Fibroblast of skin of scalp (primary cell): ENCODE measurements at regions not wholly inside any gene's neighbourhood (a gene's known extent, or its start where the extent isn't known, plus 50 kb on each side); places are given as distances from the start of the nearest gene placed in this dataset.

ENCODE experiments used
- DNase-seq: peaks from one replicate; pipeline ENCODE4 v3.0.0-alpha.2; 2013

DNA sequence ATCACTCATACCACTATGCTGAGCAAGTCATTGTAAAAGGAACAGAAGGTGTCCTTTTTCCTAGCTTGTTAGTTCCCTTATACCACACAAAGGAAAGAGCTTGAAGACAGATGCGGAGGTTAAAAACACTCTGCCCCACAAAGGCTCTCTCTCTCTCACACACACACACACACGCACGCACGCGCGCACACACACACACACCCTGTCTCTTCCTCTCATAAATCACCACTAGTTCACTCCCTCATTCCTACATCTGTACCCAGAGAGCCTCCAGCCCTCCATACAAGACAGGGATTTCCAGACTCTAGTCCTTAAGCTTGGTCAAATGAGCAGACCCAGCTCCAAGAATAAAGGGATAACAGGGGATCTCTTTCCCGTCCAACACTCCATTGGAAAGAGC lies 120.1 kb upstream of the THBS1 start:
- no peak for DNase-seq

DNA sequence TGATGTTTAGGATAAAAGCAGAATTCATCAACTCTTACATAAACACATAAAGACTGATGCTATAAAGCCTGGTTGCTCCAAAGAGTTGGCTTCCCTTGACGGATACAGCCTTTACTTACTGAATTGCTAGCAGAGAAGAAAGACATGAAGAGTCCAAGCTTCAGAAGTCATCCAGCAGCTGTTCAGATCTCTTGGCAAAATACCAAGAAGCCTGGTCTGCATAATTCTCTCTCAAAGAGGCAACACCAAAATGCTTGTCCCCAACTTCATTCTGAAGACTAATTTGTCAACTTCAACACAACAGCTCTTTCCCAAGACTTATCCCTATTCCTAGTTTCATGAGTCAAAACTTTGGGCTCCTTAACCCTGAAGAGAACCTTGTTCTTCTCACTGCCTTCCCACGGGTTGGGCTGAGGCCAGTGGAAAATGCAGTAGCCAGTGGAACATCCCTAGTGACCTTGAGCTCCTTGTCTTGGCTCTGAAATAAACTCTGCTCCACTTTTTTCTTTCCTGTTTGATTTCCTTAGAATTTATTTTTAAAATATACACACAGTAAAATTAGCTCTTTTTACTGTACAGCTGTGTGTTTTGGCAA lies 119.2 kb upstream of the THBS1 start:
- no peak for DNase-seq

DNA sequence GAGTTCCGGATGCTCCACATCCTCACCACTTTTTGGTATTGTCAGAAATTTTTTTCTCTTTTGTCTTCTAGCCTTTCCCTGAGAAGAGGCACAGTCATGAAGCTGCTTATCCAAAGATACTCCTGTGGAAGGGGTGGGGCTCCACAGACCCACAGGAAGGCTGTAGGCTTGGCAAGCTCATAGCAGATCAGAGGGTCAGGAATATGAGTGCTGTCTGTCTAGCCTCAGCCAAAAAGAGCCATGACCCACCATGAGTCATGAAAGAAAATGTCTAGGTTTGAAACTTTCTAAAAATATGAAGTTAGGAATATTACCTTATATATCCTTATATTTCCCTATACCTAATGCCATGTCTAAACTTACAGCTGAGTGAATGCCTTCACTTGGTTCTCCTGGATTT lies 118.2 kb upstream of the THBS1 start:
- peak; percentile 85 for DNase-seq

DNA sequence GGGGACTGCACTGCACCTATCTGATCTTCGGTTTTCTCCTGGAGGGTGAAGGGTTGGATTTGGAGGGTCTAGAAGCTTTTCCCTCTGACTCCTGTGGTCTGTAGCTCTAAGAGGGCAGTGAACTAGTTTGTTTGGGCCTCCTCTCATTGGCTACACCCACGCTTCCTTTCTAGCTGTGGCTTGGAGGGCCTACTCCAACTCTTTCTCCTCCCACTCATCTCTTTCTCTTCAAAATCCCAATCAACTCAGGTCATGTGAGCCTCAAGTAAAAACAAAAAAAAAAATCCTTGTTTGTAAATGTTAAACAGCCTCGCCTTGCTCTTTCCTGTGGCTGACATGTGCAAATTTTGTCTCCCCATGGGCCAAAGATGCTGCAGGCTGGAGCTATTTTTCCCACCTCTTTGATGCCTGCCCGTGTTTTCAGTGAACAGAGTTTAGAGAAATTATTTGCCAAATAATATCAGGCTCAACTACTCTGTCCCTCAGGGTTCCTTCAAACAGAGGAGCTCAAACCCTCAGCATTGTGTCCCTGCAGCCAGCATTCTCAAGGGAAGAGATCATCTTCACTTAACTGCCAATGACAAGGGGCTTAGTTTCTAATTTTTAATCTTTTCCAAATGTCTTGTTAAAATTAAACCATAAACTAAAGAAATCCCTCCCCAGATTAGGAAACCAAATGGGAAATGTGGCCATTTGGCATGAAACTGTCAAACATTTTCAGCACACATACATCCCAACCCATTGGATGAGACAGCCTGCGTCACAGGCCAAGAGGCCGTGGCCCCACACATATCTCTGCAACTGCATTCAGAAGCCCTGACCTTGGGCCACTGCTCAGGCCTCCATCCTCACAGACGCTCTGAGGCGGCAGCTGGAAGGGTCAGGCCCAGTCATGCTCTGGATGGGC lies 114.8 kb upstream of the THBS1 start:
- no peak for DNase-seq

DNA sequence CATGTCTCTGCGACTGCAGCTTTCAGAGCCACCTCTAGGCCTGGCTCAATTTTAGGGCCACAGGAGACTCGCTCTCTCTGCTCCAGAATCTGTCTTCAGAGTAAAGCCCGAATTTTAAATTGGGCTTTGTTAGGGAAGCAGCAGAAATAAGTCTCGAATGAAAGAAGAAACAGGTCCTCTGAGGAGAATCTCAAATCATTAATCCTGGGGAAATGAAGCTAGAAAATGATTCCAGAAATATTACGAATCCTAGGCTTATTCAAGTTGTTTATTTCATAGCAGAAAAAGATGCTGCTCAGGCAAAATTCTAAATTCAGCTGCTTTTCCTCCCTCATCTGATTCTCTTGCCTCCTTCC lies 114.2 kb upstream of the THBS1 start:
- DNase-seq, result no peak

DNA sequence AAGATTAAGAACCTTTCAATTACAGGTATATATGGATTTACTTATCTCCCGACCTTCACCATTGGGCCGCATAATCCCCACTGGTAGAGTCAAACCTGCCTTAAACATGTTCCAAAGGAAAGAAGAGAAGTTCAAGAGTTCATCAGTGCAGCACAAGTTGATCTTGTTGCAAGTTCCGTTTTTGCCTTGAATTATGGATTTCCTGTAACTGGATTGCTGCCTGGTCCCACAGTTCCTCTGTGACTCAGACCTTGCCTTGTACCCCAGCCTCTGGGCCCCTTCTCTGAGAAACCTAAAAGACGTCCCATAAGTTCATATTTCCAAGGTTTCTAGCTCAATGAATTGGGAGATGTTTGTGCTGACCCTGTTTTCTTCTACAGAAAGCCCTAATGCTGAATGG lies 112.5 kb upstream of the THBS1 start:
- no peak for DNase-seq

DNA sequence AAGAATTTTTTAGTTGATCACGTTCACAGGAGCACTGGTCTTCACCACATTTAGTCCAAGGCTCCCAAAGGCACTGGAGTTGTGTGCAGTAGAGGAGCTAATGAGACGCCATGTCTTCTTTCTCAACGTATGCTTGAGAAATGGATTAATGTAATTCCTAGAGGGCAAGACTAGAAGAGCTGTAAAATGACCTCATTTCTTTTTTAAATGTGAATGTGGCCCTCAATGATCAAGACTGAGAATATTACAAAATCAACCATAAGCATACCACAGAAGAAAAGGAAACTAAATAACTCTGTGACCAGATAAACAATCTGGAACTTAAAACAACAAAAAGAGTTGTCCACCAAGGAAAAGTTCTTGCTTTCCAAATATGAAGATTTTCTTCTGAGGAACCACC lies 112.1 kb upstream of the THBS1 start:
- peak; percentile 49 for DNase-seq

DNA sequence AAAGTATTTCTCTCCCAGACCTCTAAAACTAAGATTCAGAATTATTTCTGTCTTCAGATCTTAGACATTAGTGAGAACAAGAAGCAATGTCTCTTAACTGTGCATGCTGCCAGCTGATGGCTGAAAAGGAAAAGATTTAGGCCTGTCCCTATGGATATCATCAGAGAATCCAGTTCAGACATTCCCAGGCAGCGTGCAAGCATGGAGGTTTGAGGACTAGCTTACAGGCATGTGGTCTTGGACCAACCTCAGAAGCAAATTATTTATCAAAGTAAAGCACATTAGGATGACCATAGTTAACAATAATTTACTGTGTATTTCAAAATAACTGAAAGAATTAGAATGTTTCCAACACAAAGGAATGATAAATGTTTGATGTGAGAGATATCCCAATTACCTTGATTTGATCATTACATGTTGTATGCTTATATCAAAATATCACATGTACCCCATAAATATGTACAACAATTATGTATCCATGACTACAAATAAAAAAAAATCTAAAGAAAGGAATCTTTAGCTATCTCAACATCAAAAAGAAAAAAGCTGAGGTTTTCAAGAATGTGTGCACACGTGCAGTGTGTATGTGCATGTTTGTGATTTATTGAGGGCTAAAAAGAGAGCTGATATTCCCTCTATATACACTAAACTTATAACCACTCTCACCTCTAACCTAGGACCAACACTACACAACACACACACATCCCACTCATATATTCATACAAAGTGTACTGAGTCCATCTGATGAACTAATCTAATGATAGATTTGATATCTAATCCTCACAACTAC lies 108.9 kb upstream of the THBS1 start:
- DNase-seq, result no peak

DNA sequence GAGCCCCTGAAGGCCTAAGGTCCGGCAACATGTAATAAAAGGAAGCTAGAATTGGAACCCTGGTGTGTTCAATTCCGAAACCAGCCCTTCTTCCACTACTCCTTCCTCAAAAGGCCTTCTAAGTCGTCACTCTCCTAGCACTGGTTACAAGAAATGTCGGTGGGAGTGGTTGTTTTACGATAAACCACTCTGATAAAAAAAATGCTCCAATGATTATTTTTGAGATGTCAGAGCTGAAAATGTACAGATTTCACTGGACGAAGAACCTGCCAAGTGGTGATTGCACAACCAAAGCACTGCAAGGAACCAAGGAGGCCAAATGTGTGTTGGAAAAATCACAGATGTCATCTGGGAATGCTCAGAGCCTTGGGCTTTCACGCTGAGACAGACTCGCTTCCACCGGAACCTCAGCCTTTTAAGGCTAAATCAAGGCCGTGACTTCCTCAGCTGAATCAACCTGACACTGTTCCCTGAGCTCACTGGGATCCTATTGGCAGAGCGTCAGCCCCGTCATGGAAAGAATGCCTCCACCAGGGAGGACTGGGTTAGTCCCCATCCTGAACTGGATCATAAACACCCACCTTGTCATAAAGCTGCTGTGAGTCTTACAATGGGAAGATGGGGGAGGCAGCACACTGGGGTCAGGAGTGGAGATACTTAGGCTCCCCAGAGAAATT lies 108.1 kb upstream of the THBS1 start:
- DNase-seq, result peak; percentile 86

DNA sequence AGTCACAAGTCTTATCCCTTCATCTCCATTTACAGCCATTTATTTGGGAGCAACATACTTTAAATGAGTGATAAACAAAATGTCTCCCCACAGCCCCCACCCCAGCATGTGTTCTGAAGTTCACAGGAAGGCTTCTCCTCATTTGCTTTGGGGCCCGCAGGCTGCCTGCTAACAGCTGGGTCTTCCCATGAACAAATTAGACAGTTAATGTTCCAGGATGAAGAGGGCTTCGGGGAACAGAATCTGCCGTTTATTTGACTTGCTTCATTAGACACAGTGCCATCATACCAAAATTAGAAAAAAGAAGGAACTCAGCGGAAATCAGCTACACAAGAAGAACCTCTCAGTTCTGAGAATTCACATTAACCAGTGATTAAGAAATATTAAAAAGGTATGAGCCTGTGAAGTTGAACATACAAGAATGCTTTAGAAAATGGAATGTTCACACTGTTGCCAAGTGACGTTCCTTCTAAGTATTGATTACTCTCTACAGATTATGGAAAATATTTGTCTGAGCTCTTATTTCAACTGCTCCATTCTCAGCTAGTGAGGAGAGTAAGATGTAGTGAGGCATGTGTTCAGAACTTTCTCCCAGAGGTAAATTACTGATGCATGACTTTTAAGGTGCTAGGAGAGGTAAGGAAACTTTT lies 107.5 kb upstream of the THBS1 start:
- no peak for DNase-seq

DNA sequence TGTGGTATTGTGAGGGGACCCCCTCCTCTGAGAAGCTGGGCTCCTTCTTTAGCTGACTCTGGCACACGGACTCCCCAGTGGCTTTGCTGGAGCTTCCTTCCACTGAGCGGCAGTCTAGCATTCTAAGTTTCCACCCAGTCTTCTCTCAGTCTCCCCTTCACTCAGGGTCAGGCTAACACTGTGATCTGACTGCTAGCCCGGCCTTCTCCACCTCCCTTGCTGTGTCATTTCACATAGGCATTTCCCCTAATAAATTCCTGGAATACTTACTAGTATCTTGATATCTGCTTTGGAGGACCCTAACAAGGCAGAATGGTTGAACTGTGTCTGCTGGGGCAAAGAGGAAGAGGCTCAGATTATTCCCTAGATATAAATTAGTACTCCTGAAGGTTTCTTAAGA lies 106.2 kb upstream of the THBS1 start:
- peak; percentile 68 for DNase-seq

DNA sequence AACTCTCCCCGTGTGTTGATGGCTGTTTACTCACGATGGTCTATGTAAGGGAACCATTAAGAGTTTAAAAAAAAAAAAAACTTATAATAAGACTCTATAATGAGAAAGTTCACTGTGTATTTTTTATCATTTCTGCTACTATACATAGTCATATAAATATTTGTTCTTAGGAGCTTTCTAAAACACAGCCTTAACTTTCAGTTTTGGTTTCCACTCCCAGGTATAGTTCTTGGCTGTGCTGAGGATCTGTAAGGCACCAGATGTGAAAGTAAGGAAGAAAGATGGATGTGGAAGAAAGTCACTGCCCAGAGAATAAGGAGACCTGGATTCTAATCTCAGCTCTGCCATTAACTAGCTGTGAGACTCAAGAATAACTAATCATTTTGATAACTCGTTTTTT lies 101.9 kb upstream of the THBS1 start:
- DNase-seq, result no peak

DNA sequence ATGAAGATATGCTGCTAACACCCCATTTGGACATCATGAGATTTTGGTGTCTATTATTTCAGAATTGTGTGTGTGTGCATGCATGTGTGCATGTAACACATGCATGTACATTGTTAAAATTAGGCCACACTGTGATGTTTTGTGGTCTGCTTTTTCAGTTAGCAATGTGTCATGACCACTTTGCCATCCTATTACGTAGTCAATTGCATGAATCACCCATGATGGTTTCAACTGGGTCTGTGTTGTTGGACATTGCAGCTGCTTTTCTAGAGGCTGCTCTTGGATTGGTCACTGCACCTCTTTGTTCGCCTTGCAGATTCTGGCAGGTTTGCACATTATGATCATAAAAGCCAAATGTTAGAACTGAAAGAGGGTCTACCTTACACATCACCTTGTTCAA lies 101.0 kb upstream of the THBS1 start:
- no peak for DNase-seq

DNA sequence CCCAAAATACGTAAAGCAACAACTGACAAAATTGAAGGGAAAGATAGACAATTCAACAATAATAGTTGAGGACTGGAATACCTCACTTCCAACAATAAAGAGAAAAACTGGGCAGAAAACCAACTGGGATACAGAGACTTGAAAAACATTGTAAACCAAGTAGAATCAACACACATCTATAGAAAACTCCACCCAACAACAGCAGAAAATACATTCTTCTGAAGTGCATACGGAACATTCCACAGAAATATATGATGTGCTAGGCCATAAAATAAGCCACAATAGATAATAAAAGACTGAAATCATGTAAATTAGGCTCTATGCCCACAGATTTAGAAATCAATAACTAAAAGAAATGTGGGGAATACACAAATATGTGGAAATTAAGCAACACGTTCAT lies 98.4 kb upstream of the THBS1 start:
- no peak for DNase-seq

DNA sequence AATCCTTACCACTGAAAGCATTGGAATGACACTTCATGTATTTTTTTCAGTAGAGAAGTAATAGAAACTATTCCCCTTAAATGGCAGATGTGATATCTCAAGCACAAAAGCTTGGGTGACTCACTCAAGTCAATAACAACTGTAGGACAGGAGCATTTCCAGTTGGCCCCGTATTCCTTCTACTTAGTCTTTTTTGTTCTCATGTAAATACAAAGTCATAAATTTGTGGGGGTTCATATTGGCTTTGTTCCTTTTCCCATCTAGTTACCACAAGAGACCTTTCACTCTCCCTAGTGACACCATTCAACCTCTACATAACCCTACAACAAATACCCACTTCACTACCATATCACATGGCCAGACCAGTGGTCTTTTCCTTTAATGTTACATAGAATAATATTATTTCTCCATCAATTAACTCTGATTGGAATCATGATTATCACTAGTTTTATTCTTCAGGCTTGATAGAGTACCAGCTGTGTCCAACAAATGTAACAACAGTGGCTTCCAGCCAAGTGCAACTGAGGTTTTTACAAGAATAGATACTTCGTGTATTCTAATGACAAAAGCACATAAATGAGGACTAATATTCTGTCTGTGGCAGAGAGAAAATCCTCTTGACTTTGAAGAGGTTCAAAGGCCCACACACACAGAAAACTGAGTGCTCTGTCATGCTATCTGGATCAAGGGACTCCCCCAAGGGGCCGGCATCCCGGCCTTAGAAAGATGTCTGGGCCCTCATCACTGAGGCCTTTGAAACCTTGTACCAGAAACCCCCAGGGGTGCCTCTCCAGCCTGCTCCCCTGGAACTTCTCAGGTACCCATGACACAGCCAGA lies 94.0 kb upstream of the THBS1 start:
- DNase-seq, result no peak

DNA sequence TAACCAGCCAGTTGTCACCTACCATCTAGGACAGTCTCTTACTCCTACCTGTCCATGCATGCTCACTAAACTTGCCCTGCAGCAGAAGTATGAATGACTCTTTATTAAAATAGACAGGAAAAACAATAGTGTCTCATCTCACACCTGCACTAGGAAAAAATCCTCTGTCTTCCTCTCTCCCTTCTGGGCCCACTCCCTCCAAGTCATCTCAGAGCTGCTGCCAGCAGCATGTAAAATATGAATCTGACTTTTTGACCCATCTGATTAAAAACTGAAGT lies 93.5 kb upstream of the THBS1 start:
- DNase-seq, result no peak

DNA sequence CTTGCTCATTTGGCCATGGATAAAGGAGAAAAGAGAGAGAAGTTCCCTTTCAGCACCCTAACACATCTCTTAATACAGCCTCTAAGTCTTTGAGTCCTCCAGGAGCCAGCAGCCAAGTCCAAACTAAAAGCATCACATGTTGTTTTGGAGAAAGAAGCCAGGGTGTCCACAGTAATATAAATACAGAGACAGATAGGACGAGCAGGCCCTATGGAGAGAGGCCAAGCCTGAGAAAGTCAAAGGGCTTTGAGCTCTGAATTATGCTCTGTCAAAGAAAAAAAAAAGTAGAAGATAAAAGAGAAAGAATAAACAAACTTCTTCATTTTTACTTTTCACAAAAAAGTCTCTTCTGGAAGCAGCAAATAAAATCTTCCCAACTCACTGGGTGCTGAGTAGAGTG lies 92.4 kb upstream of the THBS1 start:
- no peak for DNase-seq

DNA sequence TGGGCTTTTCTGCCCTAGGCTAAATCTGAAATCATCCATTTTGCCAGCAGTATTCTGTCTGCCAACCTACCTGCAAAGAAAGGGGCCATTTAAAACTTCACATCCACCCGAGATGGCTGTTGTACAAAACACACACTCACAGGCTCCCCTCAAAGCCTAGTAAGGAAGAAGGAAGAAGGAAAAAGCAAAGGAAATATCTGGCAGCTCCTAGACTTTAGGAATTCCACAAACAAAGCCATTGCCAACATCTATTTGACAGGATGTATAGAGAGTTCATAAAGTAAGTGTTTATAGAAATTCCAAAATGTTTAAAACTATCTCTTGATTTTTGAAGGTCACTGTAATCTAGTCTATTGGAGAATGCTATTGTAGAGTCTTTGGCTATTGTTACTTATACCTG lies 91.9 kb upstream of the THBS1 start:
- no peak for DNase-seq

DNA sequence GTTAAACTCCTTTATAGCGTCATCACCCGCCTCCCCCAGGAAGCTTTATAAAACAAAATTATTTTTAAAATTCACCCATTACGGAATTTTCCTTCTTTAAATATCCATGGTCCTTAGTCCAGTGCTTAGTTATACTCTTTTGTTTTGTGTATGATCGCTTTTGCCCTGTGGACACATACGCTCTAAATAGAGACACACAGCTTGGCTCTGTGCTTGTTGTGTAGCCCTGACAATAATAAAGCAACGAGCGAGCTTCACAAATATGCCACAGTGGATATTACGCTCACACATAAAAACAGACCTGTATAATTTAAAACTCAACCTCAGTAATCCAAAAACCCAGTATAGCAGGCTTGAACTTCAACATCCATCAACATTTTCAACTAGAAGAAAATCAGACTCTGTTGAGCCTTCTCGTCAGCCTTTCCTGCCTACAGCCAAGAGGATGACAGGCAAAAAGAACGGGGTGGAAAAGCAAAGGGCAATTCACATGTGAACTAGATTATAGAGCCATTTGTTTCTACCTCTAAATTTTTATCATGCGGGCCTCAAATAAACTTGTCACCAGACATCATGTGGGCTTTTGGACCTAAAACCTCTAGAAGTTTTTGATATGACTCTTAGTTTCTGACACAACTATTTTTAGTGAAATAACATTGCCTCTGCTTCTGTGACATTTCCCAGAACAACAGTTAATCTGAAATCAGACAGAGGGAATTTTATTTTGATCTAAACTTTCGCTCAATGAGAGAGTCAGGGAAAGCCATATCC lies 89.6 kb upstream of the THBS1 start:
- no peak for DNase-seq

DNA sequence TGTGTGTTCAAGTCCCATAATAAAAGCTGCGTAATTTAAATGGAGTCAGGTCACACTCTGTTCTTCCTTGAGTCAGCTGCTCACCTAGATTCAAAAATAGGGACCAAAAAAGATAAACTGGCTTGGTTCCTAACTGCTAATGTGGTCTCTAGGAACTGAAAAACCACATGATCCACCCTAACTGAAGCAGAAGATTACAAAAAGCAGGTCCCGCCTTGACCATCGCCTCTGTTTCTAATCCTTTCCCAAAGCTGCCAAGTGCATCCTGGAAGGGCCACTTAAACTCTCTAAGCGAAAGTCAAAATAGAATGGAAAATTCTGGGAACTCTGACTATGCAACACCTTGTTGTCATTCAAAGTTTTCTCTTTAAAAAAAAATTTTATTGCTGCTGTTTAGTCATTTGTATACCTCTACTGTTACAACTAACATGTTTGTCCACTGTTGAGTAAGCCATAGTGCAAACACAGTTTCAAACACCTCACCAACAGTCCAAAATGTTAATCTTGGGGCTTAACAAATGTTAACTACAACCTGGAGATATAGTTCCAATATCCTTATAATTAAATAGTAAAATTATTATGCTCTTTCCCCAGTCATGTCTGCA lies 88.9 kb upstream of the THBS1 start:
- DNase-seq, result no peak
